Coronary artery (tissue), 2 donors: ENCODE measurements at regions not wholly inside any gene's neighbourhood (a gene's known extent, or its start where the extent isn't known, plus 50 kb on each side); places are given as distances from the start of the nearest gene placed in this dataset.

Source experiments
- DNase-seq: peaks from one replicate; pipeline ENCODE4 v3.0.0-alpha.2; 2017; ENCODE audit warnings: low spot score
- H3K27ac ChIP-seq, 2 donors: fragments of 200-600 bp; sonication (generic); one replicate each; pipeline ENCODE4 v1.5.1; 2016 to 2019
- H3K4me3 ChIP-seq: fragments of 200-600 bp; sonication (generic); 2 replicates; pipeline ENCODE4 v1.5.1; 2016; ENCODE audit warnings: mild to moderate bottlenecking, moderate library complexity
- CTCF ChIP-seq: fragments of 200-600 bp; sonication (generic); IDR thresholded peaks from one replicate; pipeline ENCODE4 v1.5.1; 2019; ENCODE audit warnings: antibody characterized with exemption

- no peak overlapping the region for H3K4me3 ChIP-seq
- no peak for TF ChIP-seq CTCF
These were observed 491.4 kb upstream of the GRID2 start for GRCh38 chr4:91812319-91812718.

GRCh38 chr4:91824773-91825172, 479.0 kb upstream of the GRID2 start:
- no peak for DNase-seq
- Histone ChIP-seq H3K27ac (no peak overlapping the region), H3K4me3 (no peak overlapping the region)
- no peak for TF ChIP-seq CTCF

More at GRCh38 chr4:91812319-91812718, 491.4 kb upstream of the GRID2 start:
- no peak for DNase-seq
- H3K27ac ChIP-seq = no peak overlapping the region

GRCh38 chr4:91826186-91826585, 477.6 kb upstream of the GRID2 start:
- no peak for DNase-seq
- H3K4me3 ChIP-seq = no peak overlapping the region
- TF ChIP-seq CTCF = no peak
- H3K27ac ChIP-seq = no peak overlapping the region

- Histone ChIP-seq H3K27ac (no peak overlapping the region), H3K4me3 (no peak overlapping the region)
- DNase-seq = no peak
- TF ChIP-seq CTCF = no peak
These were observed 475.9 kb upstream of the GRID2 start for GRCh38 chr4:91827914-91828313.

- Histone ChIP-seq H3K4me3 (no peak overlapping the region), H3K27ac (no peak overlapping the region)
- no peak for TF ChIP-seq CTCF
- DNase-seq = no peak
These were observed 474.2 kb upstream of the GRID2 start for GRCh38 chr4:91829531-91829930.

- DNase-seq = no peak
- Histone ChIP-seq H3K27ac (no peak overlapping the region), H3K4me3 (no peak overlapping the region)
- no peak for TF ChIP-seq CTCF
These were observed 472.9 kb upstream of the GRID2 start for GRCh38 chr4:91830681-91831395.

GRCh38 chr4:91837608-91838029, 466.1 kb upstream of the GRID2 start:
- H3K27ac ChIP-seq = no peak overlapping the region
- TF ChIP-seq CTCF = no peak
- DNase-seq = no peak
- H3K4me3 ChIP-seq = no peak overlapping the region
